ENCODE measurements at regions not wholly inside any gene's neighbourhood (a gene's known extent, or its start where the extent isn't known, plus 50 kb on each side); places are given as distances from the start of the nearest gene placed in this dataset.

GRCh38 chr1:193308438-193308837 is 122.0 kb upstream of the B3GALT2 start:
- no peak for DNase-seq (ENCODE audit: low spot score)

DNA sequence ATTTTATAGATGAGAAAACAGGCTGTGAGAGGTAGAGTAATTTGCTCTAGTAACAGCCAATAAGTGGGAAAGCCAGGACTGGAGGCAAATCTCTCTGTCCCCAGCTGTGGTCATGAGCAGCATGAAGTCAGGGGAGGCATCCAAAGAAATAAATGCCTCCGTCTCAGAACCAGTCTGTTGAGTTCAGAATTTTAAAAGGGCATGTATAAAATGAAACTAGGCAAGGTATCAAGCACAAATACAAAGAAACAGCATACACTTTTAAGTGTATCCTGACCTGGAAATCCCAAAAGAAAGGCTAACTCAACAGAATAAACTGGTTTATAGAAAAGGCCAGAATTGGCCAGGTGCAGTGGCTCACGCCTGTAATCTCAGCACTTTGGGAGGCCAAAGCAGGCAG is 120.0 kb upstream of the B3GALT2 start:
- no peak for DNase-seq (ENCODE audit: low spot score)
